Endothelial cell of umbilical vein (primary cell): ENCODE measurements at regions not wholly inside any gene's neighbourhood (a gene's known extent, or its start where the extent isn't known, plus 50 kb on each side); places are given as distances from the start of the nearest gene placed in this dataset.

Experiments used
- EZH2 ChIP-seq: IDR thresholded peaks from 2 replicates; pipeline ENCODE4 v1.6.1; 2012; ENCODE audit warnings: borderline replicate concordance, low read depth, mild to moderate bottlenecking, moderate library complexity, low read length, inconsistent platforms; ENCODE audit not compliant: severe bottlenecking
- FOS ChIP-seq: IDR thresholded peaks from 2 replicates; pipeline ENCODE4 v1.6.1; 2011; ENCODE audit warnings: mild to moderate bottlenecking, low read length, moderate library complexity, borderline replicate concordance; ENCODE audit not compliant: insufficient read depth
- GATA2 ChIP-seq: IDR thresholded peaks from 2 replicates; pipeline ENCODE4 v1.7.0; 2011; ENCODE audit warnings: low read depth, mild to moderate bottlenecking, moderate library complexity, mixed read lengths, low read length; ENCODE audit not compliant: insufficient read length, insufficient read depth
- JUN ChIP-seq: IDR thresholded peaks from 2 replicates; pipeline ENCODE4 v1.6.1; 2011; ENCODE audit warnings: borderline replicate concordance, low read depth; ENCODE audit not compliant: insufficient read length, insufficient read depth
- MYC ChIP-seq: IDR thresholded peaks from one replicate; pipeline ENCODE4 v1.6.1; 2011; ENCODE audit warnings: mild to moderate bottlenecking, low read depth, low read length
- POLR2A ChIP-seq: IDR thresholded peaks from 2 replicates; pipeline ENCODE4 v1.6.1; 2012; ENCODE audit warnings: low read depth, mild to moderate bottlenecking, control low read depth, low read length
- POLR2AphosphoS5 ChIP-seq: IDR thresholded peaks from 2 replicates; pipeline ENCODE4 v1.6.1; 2012; ENCODE audit warnings: low read depth, mild to moderate bottlenecking, control low read depth, low read length, moderate library complexity; ENCODE audit not compliant: insufficient read depth
- TF ChIP-seq, protein P1 (sequence below), 2 donors: IDR thresholded peaks; 1 replicate in 1 of 2; 2 replicates in 1 of 2; pipeline ENCODE4 v1.5.1; 2011; ENCODE audit warnings: low read length in 2 of 2, mild to moderate bottlenecking in 2 of 2, moderate library complexity in 2 of 2, control low read depth in 1 of 2, inconsistent platforms in 1 of 2, low read depth in 1 of 2; ENCODE audit not compliant: insufficient read depth in 1 of 2; ENCODE audit errors: extremely low read depth in 1 of 2
- TF ChIP-seq, protein P2 (sequence below): IDR thresholded peaks from 2 replicates; pipeline ENCODE4 v1.6.1; 2011; ENCODE audit not compliant: insufficient read depth, insufficient read length

DNA sequence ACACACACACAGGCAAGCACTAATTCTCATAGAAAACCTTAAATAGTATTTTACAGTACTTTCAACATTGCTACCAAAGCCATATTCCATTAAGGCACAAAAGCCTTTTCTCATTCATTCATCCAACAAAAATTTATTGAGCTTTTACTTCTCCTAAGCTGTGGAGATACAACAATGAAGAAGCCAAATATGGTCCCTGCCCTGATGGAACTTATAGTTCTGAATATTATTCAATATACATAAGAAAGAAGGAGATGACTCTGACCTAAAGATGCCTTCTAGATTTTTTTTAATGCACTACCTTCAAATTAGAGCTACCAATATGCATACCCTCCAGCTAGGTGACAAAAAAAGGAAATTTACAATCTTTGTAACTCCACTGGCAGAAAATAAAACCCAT lies 90.0 kb upstream of the WDR44 start:
- TF ChIP-seq POLR2A (no peak), EZH2 (no peak), POLR2AphosphoS5 (no peak), FOS (no peak), JUN (no peak), GATA2 (no peak), MYC (no peak)
- TF ChIP-seq, protein P1, sequence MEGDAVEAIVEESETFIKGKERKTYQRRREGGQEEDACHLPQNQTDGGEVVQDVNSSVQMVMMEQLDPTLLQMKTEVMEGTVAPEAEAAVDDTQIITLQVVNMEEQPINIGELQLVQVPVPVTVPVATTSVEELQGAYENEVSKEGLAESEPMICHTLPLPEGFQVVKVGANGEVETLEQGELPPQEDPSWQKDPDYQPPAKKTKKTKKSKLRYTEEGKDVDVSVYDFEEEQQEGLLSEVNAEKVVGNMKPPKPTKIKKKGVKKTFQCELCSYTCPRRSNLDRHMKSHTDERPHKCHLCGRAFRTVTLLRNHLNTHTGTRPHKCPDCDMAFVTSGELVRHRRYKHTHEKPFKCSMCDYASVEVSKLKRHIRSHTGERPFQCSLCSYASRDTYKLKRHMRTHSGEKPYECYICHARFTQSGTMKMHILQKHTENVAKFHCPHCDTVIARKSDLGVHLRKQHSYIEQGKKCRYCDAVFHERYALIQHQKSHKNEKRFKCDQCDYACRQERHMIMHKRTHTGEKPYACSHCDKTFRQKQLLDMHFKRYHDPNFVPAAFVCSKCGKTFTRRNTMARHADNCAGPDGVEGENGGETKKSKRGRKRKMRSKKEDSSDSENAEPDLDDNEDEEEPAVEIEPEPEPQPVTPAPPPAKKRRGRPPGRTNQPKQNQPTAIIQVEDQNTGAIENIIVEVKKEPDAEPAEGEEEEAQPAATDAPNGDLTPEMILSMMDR (IDR thresholded peaks at IDR 0.05; ENCODE audit: extremely low read depth in 1 of 2, insufficient read depth in 1 of 2, low read depth in 1 of 2, low read length in 2 of 2): no peak
- TF ChIP-seq, protein P2, sequence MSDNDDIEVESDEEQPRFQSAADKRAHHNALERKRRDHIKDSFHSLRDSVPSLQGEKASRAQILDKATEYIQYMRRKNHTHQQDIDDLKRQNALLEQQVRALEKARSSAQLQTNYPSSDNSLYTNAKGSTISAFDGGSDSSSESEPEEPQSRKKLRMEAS: no peak
